ENCODE measurements at regions not wholly inside any gene's neighbourhood (a gene's known extent, or its start where the extent isn't known, plus 50 kb on each side); places are given as distances from the start of the nearest gene placed in this dataset.

- intact Hi-C loops (cut with DNase I) = no loop called here
- Histone ChIP-seq H3K36me3 (no peaks in the 10 kb centered on the region), H3K27me3 (replicated peaks; ENCODE audit: insufficient read depth) (no peaks in the 10 kb centered on the region), H3K4me1 (replicated peaks) (no peaks in the 10 kb centered on the region), H3K9me3 (no peaks in the 10 kb centered on the region), H3K4me3 (no peak overlapping the region), H3K27ac (no peak overlapping the region)
- TF ChIP-seq POLR2AphosphoS5 (IDR thresholded peaks at IDR 0.05) = no peak
- 92% methylated on average over 2 of the region's 2 CpGs for WGBS
- DNase-seq (ENCODE audit: low spot score) = no peak
Observed at GRCh38 chr16:64312980-64313379, 808.9 kb downstream of the CDH11 start.

- Histone ChIP-seq H3K27me3 (replicated peaks; ENCODE audit: insufficient read depth) (no peaks in the 10 kb centered on the region), H3K4me3 (no peak overlapping the region), H3K36me3 (no peaks in the 10 kb centered on the region), H3K27ac (no peak overlapping the region), H3K4me1 (replicated peaks) (no peaks in the 10 kb centered on the region), H3K9me3 (no peaks in the 10 kb centered on the region)
- no peak for DNase-seq (ENCODE audit: low spot score)
- intact Hi-C loops (cut with DNase I) = no loop called here
- no peak for TF ChIP-seq CTCF (IDR thresholded peaks at IDR 0.05)
- no peak for TF ChIP-seq POLR2AphosphoS5 (IDR thresholded peaks at IDR 0.05)
- no peak for TF ChIP-seq POLR2A (IDR thresholded peaks at IDR 0.05)
Observed at GRCh38 chr16:64312292-64312691, 809.6 kb downstream of the CDH11 start.

- H3K27me3 ChIP-seq (replicated peaks; ENCODE audit: insufficient read depth) = no peaks in the 10 kb centered on the region
- WGBS = 89% methylated on average over 1 of the region's 1 CpG
- H3K36me3 ChIP-seq = no peaks in the 10 kb centered on the region
- no peak for DNase-seq (ENCODE audit: low spot score)
- intact Hi-C loops (cut with DNase I) = no loop called here
- H3K4me1 ChIP-seq (replicated peaks) = no peaks in the 10 kb centered on the region
- no peaks in the 10 kb centered on the region for H3K9me3 ChIP-seq
- H3K27ac ChIP-seq = no peak overlapping the region
- TF ChIP-seq POLR2AphosphoS5 (IDR thresholded peaks at IDR 0.05) (no peak), POLR2A (IDR thresholded peaks at IDR 0.05) (no peak), CTCF (IDR thresholded peaks at IDR 0.05) (no peak)
- no peak overlapping the region for H3K4me3 ChIP-seq
Observed at GRCh38 chr16:64311241-64311640, 810.6 kb downstream of the CDH11 start.

- intact Hi-C loops (cut with DNase I) = no loop called here
- H3K27ac ChIP-seq = no peak overlapping the region
- H3K4me3 ChIP-seq = no peak overlapping the region
- no peaks in the 10 kb centered on the region for H3K9me3 ChIP-seq
- H3K27me3 ChIP-seq (replicated peaks; ENCODE audit: insufficient read depth) = no peaks in the 10 kb centered on the region
- no peaks in the 10 kb centered on the region for H3K36me3 ChIP-seq
- WGBS = 79% methylated on average over 2 of the region's 2 CpGs
- no peak for TF ChIP-seq POLR2AphosphoS5 (IDR thresholded peaks at IDR 0.05)
- TF ChIP-seq CTCF (IDR thresholded peaks at IDR 0.05) = no peak
- no peak for TF ChIP-seq POLR2A (IDR thresholded peaks at IDR 0.05)
- H3K4me1 ChIP-seq (replicated peaks) = no peaks in the 10 kb centered on the region
- no peak for DNase-seq (ENCODE audit: low spot score)
Observed at GRCh38 chr16:64309398-64310110, 812.3 kb downstream of the CDH11 start.

- Histone ChIP-seq H3K4me3 (no peak overlapping the region), H3K27me3 (replicated peaks; ENCODE audit: insufficient read depth) (no peaks in the 10 kb centered on the region), H3K9me3 (no peaks in the 10 kb centered on the region), H3K27ac (no peak overlapping the region), H3K36me3 (no peaks in the 10 kb centered on the region), H3K4me1 (replicated peaks) (no peaks in the 10 kb centered on the region)
- intact Hi-C loops (cut with DNase I) = no loop called here
- TF ChIP-seq POLR2A (IDR thresholded peaks at IDR 0.05) (no peak), CTCF (IDR thresholded peaks at IDR 0.05) (no peak), POLR2AphosphoS5 (IDR thresholded peaks at IDR 0.05) (no peak)
- 90% methylated on average over 3 of the region's 3 CpGs for WGBS
- DNase-seq (ENCODE audit: low spot score) = no peak
Observed at GRCh38 chr16:64308721-64309120, 813.1 kb downstream of the CDH11 start.

All from prostate gland (tissue), 2 donors.